Nephron progenitor cell (in vitro differentiated cells): ENCODE measurements at regions not wholly inside any gene's neighbourhood (a gene's known extent, or its start where the extent isn't known, plus 50 kb on each side); places are given as distances from the start of the nearest gene placed in this dataset.

Source experiments
- DNase-seq: peaks from one replicate; pipeline ENCODE4 v3.0.0; 2021
- H3K27ac Mint-ChIP-seq: 2 replicates; pipeline ENCODE4 v1.8.0; 2021; ENCODE audit warnings: mild to moderate bottlenecking, moderate library complexity, mixed read lengths
- H3K27me3 Mint-ChIP-seq: 2 replicates; pipeline ENCODE4 v1.8.0; 2021; ENCODE audit warnings: mild to moderate bottlenecking, low read depth, mixed read lengths; ENCODE audit not compliant: poor library complexity
- H3K36me3 Mint-ChIP-seq: 2 replicates; pipeline ENCODE4 v1.8.0; 2021; ENCODE audit warnings: low read depth, mixed read lengths
- H3K4me1 Mint-ChIP-seq: 2 replicates; pipeline ENCODE4 v1.8.0; 2021; ENCODE audit warnings: mixed read lengths
- H3K4me3 Mint-ChIP-seq: 2 replicates; pipeline ENCODE4 v1.8.0; 2021; ENCODE audit warnings: mild to moderate bottlenecking, moderate library complexity, mixed read lengths
- H3K9me3 Mint-ChIP-seq: 2 replicates; pipeline ENCODE4 v1.8.0; 2021; ENCODE audit warnings: mild to moderate bottlenecking, moderate library complexity, mixed read lengths
- CTCF ChIP-seq: fragments of 200-600 bp; sonication (generic); IDR thresholded peaks from 2 replicates; pipeline ENCODE4 v1.5.0; 2021; ENCODE audit warnings: antibody characterized with exemption

- Mint-ChIP-seq H3K27ac (no peak overlapping the region), H3K27me3 (peaks cover 8% of the 10 kb centered on the region), H3K4me1 (no peaks in the 10 kb centered on the region), H3K4me3 (no peak overlapping the region), H3K36me3 (no peaks in the 10 kb centered on the region), H3K9me3 (peaks cover 10% of the 10 kb centered on the region)
- peak; percentile 11 for DNase-seq
- peak; percentile 38 for TF ChIP-seq CTCF
These were observed 185.7 kb upstream of the KLHL29 start for GRCh38 chr2:23199115-23199918.

DNA sequence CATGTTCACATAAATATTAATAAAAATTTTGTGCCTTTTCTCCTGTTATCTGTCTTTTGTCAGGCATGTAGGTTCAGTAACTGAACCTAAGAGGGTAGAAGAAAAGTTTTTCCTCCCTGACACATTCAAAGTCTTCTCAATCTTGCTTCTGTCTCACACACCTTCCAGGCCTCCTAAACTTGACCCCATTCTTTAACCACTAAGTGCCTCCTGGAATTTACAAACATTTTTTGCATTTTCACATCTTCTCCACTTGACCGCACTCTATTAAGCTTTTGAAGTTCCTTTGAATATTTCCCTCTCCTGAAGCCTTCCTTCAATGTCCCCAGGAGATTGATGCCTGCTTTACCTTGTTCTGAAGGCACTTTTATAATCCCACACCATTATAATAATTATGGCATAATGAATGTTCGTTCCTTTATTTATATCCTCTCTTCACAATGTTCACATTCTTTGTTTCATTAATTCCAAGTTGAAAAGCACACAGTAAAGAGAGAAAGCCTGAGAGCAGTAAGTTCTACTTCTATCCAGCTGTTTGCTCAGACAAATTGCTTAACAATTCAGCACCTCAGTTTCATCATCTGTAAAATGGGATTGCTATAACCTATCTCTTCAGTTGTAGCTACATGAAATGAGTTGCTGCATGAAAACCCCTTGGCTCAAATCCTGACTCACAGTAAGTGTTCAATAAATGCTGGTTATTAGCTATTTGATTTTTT lies 184.8 kb upstream of the KLHL29 start:
- no peak for TF ChIP-seq CTCF
- Mint-ChIP-seq H3K4me3 (no peak overlapping the region), H3K9me3 (peaks cover 10% of the 10 kb centered on the region), H3K36me3 (no peaks in the 10 kb centered on the region), H3K27ac (no peak overlapping the region), H3K27me3 (peaks cover 8% of the 10 kb centered on the region), H3K4me1 (no peaks in the 10 kb centered on the region)
- no peak for DNase-seq

- DNase-seq = no peak
- no peak for TF ChIP-seq CTCF
- no peaks in the 10 kb centered on the region for H3K4me1 Mint-ChIP-seq
- no peak overlapping the region for H3K27ac Mint-ChIP-seq
- H3K9me3 Mint-ChIP-seq = peaks cover 10% of the 10 kb centered on the region
- H3K27me3 Mint-ChIP-seq = peaks cover 8% of the 10 kb centered on the region
- no peaks in the 10 kb centered on the region for H3K36me3 Mint-ChIP-seq
- no peak overlapping the region for H3K4me3 Mint-ChIP-seq
These were observed 184.2 kb upstream of the KLHL29 start for GRCh38 chr2:23200787-23201114.

- DNase-seq = no peak
- H3K4me3 Mint-ChIP-seq = no peak overlapping the region
- H3K4me1 Mint-ChIP-seq = no peaks in the 10 kb centered on the region
These were observed 181.6 kb upstream of the KLHL29 start for GRCh38 chr2:23203383-23203782.

GRCh38 chr2:23204685-23205242 lies 180.2 kb upstream of the KLHL29 start:
- Mint-ChIP-seq H3K4me1 (no peaks in the 10 kb centered on the region), H3K27me3 (peaks cover 18% of the 10 kb centered on the region), H3K27ac (no peak overlapping the region), H3K9me3 (peaks cover 5% of the 10 kb centered on the region), H3K36me3 (no peaks in the 10 kb centered on the region), H3K4me3 (no peak overlapping the region)
- no peak for TF ChIP-seq CTCF
- no peak for DNase-seq

More at GRCh38 chr2:23203383-23203782, 181.6 kb upstream of the KLHL29 start:
- peaks cover 10% of the 10 kb centered on the region for H3K9me3 Mint-ChIP-seq
- no peaks in the 10 kb centered on the region for H3K36me3 Mint-ChIP-seq
- TF ChIP-seq CTCF = no peak
- H3K27me3 Mint-ChIP-seq = peaks cover 18% of the 10 kb centered on the region
- H3K27ac Mint-ChIP-seq = no peak overlapping the region
